H1 (cell line): ENCODE measurements at regions not wholly inside any gene's neighbourhood (a gene's known extent, or its start where the extent isn't known, plus 50 kb on each side); places are given as distances from the start of the nearest gene placed in this dataset.

Source experiments
- CTCF ChIA-PET: fragments of 300-600 bp; sonication (Branson Sonifier 250); formaldehyde crosslinking; loops from one replicate; lab custom pipeline; 2021; ENCODE audit not compliant: partially characterized antibody; lab: Charles Lee
- POLR2A ChIA-PET: fragments of 300-600 bp; sonication (Branson Sonifier 250); formaldehyde crosslinking; loops from one replicate; lab custom pipeline; 2021; ENCODE audit warnings: inconsistent platforms; ENCODE audit not compliant: partially characterized antibody; lab: Charles Lee
- DNase-seq, 2 experiments: peaks; one replicate each; pipeline versions ENCODE4 v3.0.0 to v3.0.0-alpha.2; 2010 to 2022; ENCODE audit warnings: low spot score in 2 of 2, low read depth in 1 of 2, mixed read lengths in 1 of 2
- FAIRE-seq: peaks from 2 replicates; lab custom pipeline; 2011; peaks lifted over from hg19 to GRCh38; lab: Jason Lieb, UNC
- H2AFZ ChIP-seq: 2 replicates; pipeline ENCODE4 v1.8.1; 2012; ENCODE audit warnings: low read length, inconsistent platforms
- H2AK5ac ChIP-seq: 2 replicates; pipeline ENCODE4 v1.6.1; 2013; ENCODE audit warnings: low read depth, low read length
- H2BK120ac ChIP-seq: replicated peaks from 2 replicates; pipeline ENCODE3; 2013; ENCODE audit warnings: low read depth, low read length, inconsistent platforms
- H2BK12ac ChIP-seq: 2 replicates; pipeline ENCODE4 v1.6.1; 2013; ENCODE audit warnings: low read depth, low read length
- H2BK15ac ChIP-seq: 2 replicates; pipeline ENCODE4 v1.6.1; 2013; ENCODE audit warnings: low read length
- H2BK20ac ChIP-seq: 2 replicates; pipeline ENCODE4 v1.6.1; 2013; ENCODE audit warnings: low read length
- H2BK5ac ChIP-seq: 2 replicates; pipeline ENCODE4 v1.6.1; 2013; ENCODE audit warnings: low read depth, low read length
- H3K14ac ChIP-seq: 2 replicates; pipeline ENCODE4 v1.6.1; 2013; ENCODE audit warnings: inconsistent platforms; ENCODE audit not compliant: insufficient read length
- H3K18ac ChIP-seq: 2 replicates; pipeline ENCODE4 v1.6.1; 2013; ENCODE audit warnings: low read length; ENCODE audit errors: extremely low read depth
- H3K23ac ChIP-seq: 2 replicates; pipeline ENCODE4 v1.6.1; 2013; ENCODE audit warnings: inconsistent platforms; ENCODE audit not compliant: insufficient read length
- H3K23me2 ChIP-seq: 2 replicates; pipeline ENCODE4 v1.6.1; 2013; ENCODE audit warnings: low read depth, low read length
- H3K27ac ChIP-seq: 2 replicates; pipeline ENCODE4 v1.6.1; 2011; ENCODE audit warnings: low read depth, low read length, inconsistent platforms
- H3K27me3 ChIP-seq, 4 experiments: replicated peaks in 1 of 4; 1 replicate in 1 of 4; 2 replicates in 3 of 4; pipeline versions ENCODE4 v1.6.1 to v1.8.1; 2011 to 2013; ENCODE audit warnings: low read length in 3 of 4, mild to moderate bottlenecking in 3 of 4, inconsistent platforms in 2 of 4, mixed read lengths in 2 of 4, moderate library complexity in 1 of 4; ENCODE audit not compliant: control insufficient read depth in 3 of 4, insufficient read depth in 3 of 4; ENCODE audit errors: extremely low read depth in 1 of 4
- H3K36me3 ChIP-seq, 4 experiments: 2 replicates each; pipeline versions ENCODE4 v1.6.1 to v1.8.1; 2011 to 2013; ENCODE audit warnings: mild to moderate bottlenecking in 4 of 4, low read length in 3 of 4, moderate library complexity in 2 of 4, control low read depth in 1 of 4, inconsistent platforms in 1 of 4; ENCODE audit not compliant: insufficient read depth in 4 of 4, control insufficient read depth in 2 of 4
- H3K4ac ChIP-seq: replicated peaks from 2 replicates; pipeline ENCODE3; 2013; ENCODE audit warnings: low read length, low read depth, mixed read lengths, inconsistent platforms; ENCODE audit not compliant: insufficient read length
- H3K4me1 ChIP-seq, 4 experiments: replicated peaks in 1 of 4; 1 replicate in 1 of 4; 2 replicates in 3 of 4; pipeline versions ENCODE4 v1.6.1 to v1.8.1; 2011 to 2013; ENCODE audit warnings: low read length in 3 of 4, inconsistent platforms in 2 of 4, mixed read lengths in 1 of 4; ENCODE audit not compliant: insufficient read depth in 4 of 4, control insufficient read depth in 3 of 4
- H3K4me2 ChIP-seq, 2 experiments: 2 replicates each; pipeline versions ENCODE4 v1.6.1 to v1.8.1; 2011 to 2013; ENCODE audit warnings: low read depth in 2 of 2, low read length in 2 of 2, control low read depth in 1 of 2, inconsistent platforms in 1 of 2, mild to moderate bottlenecking in 1 of 2; ENCODE audit not compliant: insufficient read depth in 1 of 2
- H3K4me3 ChIP-seq, 4 experiments: fragments of 200-600, 300-600 bp in 1 of 4; sonication (generic), shearing (Covaris generic), sonication (Bioruptor Twin) in 1 of 4; 2 replicates each; pipeline versions ENCODE4 v1.5.1 to v1.8.1; 2011 to 2016; ENCODE audit warnings: low read length in 4 of 4, low read depth in 3 of 4, control low read depth in 2 of 4, inconsistent platforms in 2 of 4, mild to moderate bottlenecking in 2 of 4, mixed read lengths in 1 of 4, moderate library complexity in 1 of 4; ENCODE audit not compliant: insufficient read depth in 2 of 4; ENCODE audit errors: extremely low read depth in 1 of 4
- H3K56ac ChIP-seq: replicated peaks from 2 replicates; pipeline ENCODE3; 2013; ENCODE audit warnings: low read depth, mild to moderate bottlenecking, mixed read lengths, low read length, inconsistent platforms; ENCODE audit not compliant: insufficient read length
- H3K79me1 ChIP-seq: 2 replicates; pipeline ENCODE4 v1.6.1; 2013; ENCODE audit warnings: low read depth, low read length, control low read depth
- H3K79me2 ChIP-seq, 2 experiments: 2 replicates each; pipeline versions ENCODE4 v1.6.1 to v1.8.1; 2012 to 2013; ENCODE audit warnings: low read length in 2 of 2, mild to moderate bottlenecking in 2 of 2, inconsistent platforms in 1 of 2; ENCODE audit not compliant: insufficient read depth in 2 of 2, control insufficient read depth in 1 of 2
- H3K9ac ChIP-seq, 4 experiments: replicated peaks in 1 of 4; 1 replicate in 1 of 4; 2 replicates in 3 of 4; pipeline versions ENCODE4 v1.6.1 to v1.8.1; 2011 to 2013; ENCODE audit warnings: low read depth in 3 of 4, low read length in 3 of 4, control low read depth in 2 of 4, mild to moderate bottlenecking in 2 of 4, moderate library complexity in 2 of 4, inconsistent platforms in 1 of 4; ENCODE audit errors: extremely low read depth in 1 of 4
- H3K9me3 ChIP-seq, 2 experiments: 2 replicates each; pipeline versions ENCODE4 v1.6.1 to v1.8.1; 2012 to 2013; ENCODE audit warnings: mild to moderate bottlenecking in 2 of 2, moderate library complexity in 2 of 2, control low read depth in 1 of 2, inconsistent platforms in 1 of 2, low read depth in 1 of 2, low read length in 1 of 2, mixed read lengths in 1 of 2; ENCODE audit not compliant: insufficient read depth in 2 of 2
- H4K20me1 ChIP-seq, 2 experiments: replicated peaks in 1 of 2; 2 replicates each; pipeline versions ENCODE3 to v1.8.1; 2011 to 2013; ENCODE audit warnings: inconsistent platforms in 2 of 2, low read length in 2 of 2, mild to moderate bottlenecking in 1 of 2; ENCODE audit not compliant: insufficient read depth in 2 of 2, control insufficient read depth in 1 of 2
- H4K5ac ChIP-seq: 2 replicates; pipeline ENCODE4 v1.6.1; 2013; ENCODE audit warnings: low read length, low read depth, mixed read lengths, inconsistent platforms; ENCODE audit not compliant: insufficient read length
- H4K8ac ChIP-seq: 2 replicates; pipeline ENCODE4 v1.8.0; 2013; ENCODE audit warnings: mild to moderate bottlenecking, moderate library complexity, low read length, inconsistent platforms; ENCODE audit not compliant: insufficient read depth; ENCODE audit errors: extremely low read depth
- H4K91ac ChIP-seq: replicated peaks from 2 replicates; pipeline ENCODE3; 2013; ENCODE audit warnings: low read length, mixed read lengths, inconsistent platforms; ENCODE audit not compliant: insufficient read length
- ATF3 ChIP-seq: IDR thresholded peaks from 2 replicates; pipeline ENCODE4 v1.6.1; 2011; ENCODE audit warnings: low read depth, mild to moderate bottlenecking, low read length; ENCODE audit not compliant: insufficient read depth
- GABPA ChIP-seq: IDR thresholded peaks from 2 replicates; pipeline ENCODE4 v1.6.1; 2011; ENCODE audit warnings: mild to moderate bottlenecking, low read length, moderate library complexity, borderline replicate concordance; ENCODE audit not compliant: insufficient read depth
- JUND ChIP-seq: IDR thresholded peaks from 2 replicates; pipeline ENCODE4 v1.6.1; 2011; ENCODE audit warnings: mild to moderate bottlenecking, improper control_type of control experiment, low read length
- MAX ChIP-seq: IDR thresholded peaks from 2 replicates; pipeline ENCODE4 v1.6.1; 2012; ENCODE audit warnings: inconsistent platforms
- SUZ12 ChIP-seq: fragments of 200-600 bp; sonication (generic); IDR thresholded peaks from 2 replicates; pipeline ENCODE4 v1.6.1; 2012; ENCODE audit warnings: mild to moderate bottlenecking, inconsistent platforms, low read length, moderate library complexity, mixed read lengths
- TAF7 ChIP-seq: optimal IDR thresholded peaks from 2 replicates; pipeline ENCODE3; 2011; ENCODE audit warnings: low read depth, mild to moderate bottlenecking, inconsistent platforms, low read length, moderate library complexity, borderline replicate concordance
- USF2 ChIP-seq: IDR thresholded peaks from 2 replicates; pipeline ENCODE4 v1.6.1; 2011; ENCODE audit warnings: low read length, improper control_type of control experiment
- WGBS, 2 experiments: shearing (Covaris generic) in 1 of 2; methylation state at CpG; one replicate each; pipeline versions ENCODE4 v1.1.6 to v1.1.7; 2013 to 2015; ENCODE audit warnings: low lambda C conversion rate in 2 of 2, mixed read lengths in 2 of 2, inconsistent platforms in 1 of 2, low coverage in 1 of 2, missing lambda C conversion rate in 1 of 2; ENCODE audit not compliant: insufficient replicate concordance in 2 of 2, insufficient coverage in 1 of 2, insufficient read length in 1 of 2; ENCODE audit errors: extremely low coverage in 1 of 2, missing lambda C conversion rate in 1 of 2; 5-methylcytosine and 5-hydroxymethylcytosine counted together

GRCh38 chr9:18362901-18363685, 110.9 kb upstream of the ADAMTSL1 start:
- Histone ChIP-seq H2BK120ac (no peak overlapping the region), H3K9me3 (no peaks in the 10 kb centered on the region), H3K4me1 (no peaks in the 10 kb centered on the region), H3K23ac (no peak overlapping the region), H3K18ac (no peak overlapping the region), H3K9ac (no peak overlapping the region), H2BK15ac (no peak overlapping the region), H3K27ac (no peak overlapping the region), H2BK5ac (no peak overlapping the region), H2AFZ (no peak overlapping the region), H3K4ac (no peak overlapping the region), H3K14ac (no peak overlapping the region), H4K8ac (no peak overlapping the region), H4K91ac (no peak overlapping the region)
- CTCF ChIA-PET = interaction anchor here (1.4 kb wide), 1 partner anchor 27 kb away, joined by 4 read pairs; no protein-coding TSS in a partner anchor
- WGBS, 2 experiments = 89% methylated on average over 3 of the region's 3 CpGs; no CpG with 5 or more reads in 1 of the 2 experiments
- DNase-seq (no peak), FAIRE-seq (no peak)
- TF ChIP-seq USF2 = no peak
- no peak for TF ChIP-seq TAF7
- TF ChIP-seq JUND = no peak
- TF ChIP-seq GABPA = no peak
- no peak for TF ChIP-seq MAX
- TF ChIP-seq SUZ12 = no peak
- no peak for TF ChIP-seq ATF3
- TF ChIP-seq, all 59 proteins: peak for 0
- Histone ChIP-seq H4K20me1 (no peaks in the 10 kb centered on the region), H2AK5ac (no peak overlapping the region), H4K5ac (no peak overlapping the region), H3K4me3 (no peak overlapping the region), H2BK12ac (no peak overlapping the region), H3K4me2 (no peak overlapping the region), H3K23me2 (no peaks in the 10 kb centered on the region), H3K36me3 (no peaks in the 10 kb centered on the region), H3K79me1 (no peaks in the 10 kb centered on the region), H3K56ac (no peak overlapping the region), H3K27me3 (no peaks in the 10 kb centered on the region), H2BK20ac (no peak overlapping the region), H3K79me2 (no peaks in the 10 kb centered on the region)
- POLR2A ChIA-PET = no interaction called here
